Keratinocyte (primary cell): ENCODE measurements at regions not wholly inside any gene's neighbourhood (a gene's known extent, or its start where the extent isn't known, plus 50 kb on each side); places are given as distances from the start of the nearest gene placed in this dataset.
"Not testable (repeated sequence)": the region's sequence is repeated elsewhere in the genome, so short reads cannot be mapped to it uniquely, and the experiment has no call there.

Source experiments
- DNase-seq: peaks from one replicate; pipeline ENCODE4 v3.0.0-alpha.2; 2011; ENCODE audit warnings: low read depth, missing footprints, low spot score
- FAIRE-seq: peaks from 2 replicates; lab custom pipeline; 2011; peaks lifted over from hg19 to GRCh38; lab: Jason Lieb, UNC
- H2AFZ ChIP-seq: 2 replicates; pipeline ENCODE4 v1.6.0; 2012; ENCODE audit warnings: low read length, control low read depth, inconsistent platforms; ENCODE audit not compliant: control insufficient read depth
- H3K27ac ChIP-seq: 2 replicates; pipeline ENCODE4 v1.5.1; 2011; ENCODE audit warnings: low read length; ENCODE audit not compliant: control insufficient read depth, insufficient read depth
- H3K27me3 ChIP-seq: 3 replicates; pipeline ENCODE4 v1.6.0; 2011; ENCODE audit warnings: low read length; ENCODE audit not compliant: control insufficient read depth, insufficient read depth; ENCODE audit errors: extremely low read depth
- H3K36me3 ChIP-seq, 2 experiments: 2 replicates in 1 of 2; 3 replicates in 1 of 2; pipeline ENCODE4 v1.5.1; 2011; ENCODE audit warnings: low read length in 2 of 2, mild to moderate bottlenecking in 1 of 2; ENCODE audit not compliant: control insufficient read depth in 2 of 2, insufficient read depth in 2 of 2; ENCODE audit errors: extremely low read depth in 1 of 2
- H3K4me1 ChIP-seq: 3 replicates; pipeline ENCODE4 v1.5.1; 2011; ENCODE audit warnings: low read length; ENCODE audit not compliant: control insufficient read depth, insufficient read depth; ENCODE audit errors: extremely low read depth
- H3K4me2 ChIP-seq: 3 replicates; pipeline ENCODE4 v1.6.0; 2011; ENCODE audit warnings: low read depth, low read length; ENCODE audit not compliant: control insufficient read depth, insufficient read depth; ENCODE audit errors: extremely low read depth
- H3K4me3 ChIP-seq, 3 experiments: fragments of 200-600 bp in 1 of 3; sonication (generic) in 1 of 3; 2 replicates in 2 of 3; 3 replicates in 1 of 3; pipeline ENCODE4 v1.5.1; 2011 to 2016; ENCODE audit warnings: low read length in 3 of 3, mild to moderate bottlenecking in 3 of 3, control low read depth in 2 of 3, inconsistent platforms in 1 of 3, low read depth in 1 of 3, mixed read lengths in 1 of 3, mixed run types in 1 of 3, moderate library complexity in 1 of 3; ENCODE audit not compliant: control insufficient read depth in 2 of 3, insufficient read depth in 2 of 3; ENCODE audit errors: extremely low read depth in 1 of 3
- H3K79me2 ChIP-seq: 2 replicates; pipeline ENCODE4 v1.6.0; 2012; ENCODE audit warnings: low read length; ENCODE audit not compliant: control insufficient read depth, insufficient read depth
- H3K9ac ChIP-seq: 3 replicates; pipeline ENCODE4 v1.6.0; 2011; ENCODE audit warnings: low read length; ENCODE audit not compliant: control insufficient read depth, insufficient read depth; ENCODE audit errors: extremely low read depth
- H3K9me1 ChIP-seq: 3 replicates; pipeline ENCODE4 v1.6.0; 2011; ENCODE audit warnings: low read length; ENCODE audit not compliant: control insufficient read depth, insufficient read depth; ENCODE audit errors: extremely low read depth
- H3K9me3 ChIP-seq: 2 replicates; pipeline ENCODE4 v1.5.1; 2012; ENCODE audit warnings: low read depth, low read length; ENCODE audit not compliant: control insufficient read depth
- H4K20me1 ChIP-seq: 3 replicates; pipeline ENCODE4 v1.6.0; 2011; ENCODE audit warnings: low read length; ENCODE audit not compliant: control insufficient read depth, insufficient read depth; ENCODE audit errors: extremely low read depth
- EZH2 ChIP-seq: IDR thresholded peaks from one replicate; pipeline ENCODE4 v1.6.1; 2012; ENCODE audit warnings: inconsistent platforms, mild to moderate bottlenecking, low read length, moderate library complexity
- dilution Hi-C: fragments of 300-500 bp; cut with MboI; formaldehyde crosslinking; loops from one replicate; pipeline ENCODE4 v1.7.0; 2020; ENCODE audit warnings: low sequenced_read_pairs; ENCODE audit not compliant: extremely low pct_ligation_motif_present
- TF ChIP-seq, protein P1 (sequence below), 3 experiments: IDR thresholded peaks in 1 of 3; conservative IDR thresholded peaks in 1 of 3; optimal IDR thresholded peaks in 1 of 3; 2 replicates in 2 of 3; 3 replicates in 1 of 3; pipeline versions ENCODE3 to v1.5.1; 2011; ENCODE audit warnings: low read length in 3 of 3, mild to moderate bottlenecking in 3 of 3, moderate library complexity in 2 of 3, control low read depth in 1 of 3, inconsistent platforms in 1 of 3; ENCODE audit not compliant: insufficient read depth in 2 of 3; ENCODE audit errors: extremely low read depth in 1 of 3

- H3K4me3 ChIP-seq = no peak overlapping the region
- dilution Hi-C loops = no loop called here
- no peak overlapping the region for H2AFZ ChIP-seq
- H3K4me2 ChIP-seq = no peak overlapping the region
- H3K9me3 ChIP-seq = peaks cover 2% of the 10 kb centered on the region
- no peaks in the 10 kb centered on the region for H4K20me1 ChIP-seq
- H3K27ac ChIP-seq = no peak overlapping the region
- H3K27me3 ChIP-seq = no peaks in the 10 kb centered on the region
- DNase-seq (no peak), FAIRE-seq (no peak)
- no peak overlapping the region for H3K9ac ChIP-seq
- no peaks in the 10 kb centered on the region for H3K4me1 ChIP-seq
- H3K9me1 ChIP-seq = no peaks in the 10 kb centered on the region
- H3K36me3 ChIP-seq = no peaks in the 10 kb centered on the region
- TF ChIP-seq EZH2 = no peak
- TF ChIP-seq, protein P1, sequence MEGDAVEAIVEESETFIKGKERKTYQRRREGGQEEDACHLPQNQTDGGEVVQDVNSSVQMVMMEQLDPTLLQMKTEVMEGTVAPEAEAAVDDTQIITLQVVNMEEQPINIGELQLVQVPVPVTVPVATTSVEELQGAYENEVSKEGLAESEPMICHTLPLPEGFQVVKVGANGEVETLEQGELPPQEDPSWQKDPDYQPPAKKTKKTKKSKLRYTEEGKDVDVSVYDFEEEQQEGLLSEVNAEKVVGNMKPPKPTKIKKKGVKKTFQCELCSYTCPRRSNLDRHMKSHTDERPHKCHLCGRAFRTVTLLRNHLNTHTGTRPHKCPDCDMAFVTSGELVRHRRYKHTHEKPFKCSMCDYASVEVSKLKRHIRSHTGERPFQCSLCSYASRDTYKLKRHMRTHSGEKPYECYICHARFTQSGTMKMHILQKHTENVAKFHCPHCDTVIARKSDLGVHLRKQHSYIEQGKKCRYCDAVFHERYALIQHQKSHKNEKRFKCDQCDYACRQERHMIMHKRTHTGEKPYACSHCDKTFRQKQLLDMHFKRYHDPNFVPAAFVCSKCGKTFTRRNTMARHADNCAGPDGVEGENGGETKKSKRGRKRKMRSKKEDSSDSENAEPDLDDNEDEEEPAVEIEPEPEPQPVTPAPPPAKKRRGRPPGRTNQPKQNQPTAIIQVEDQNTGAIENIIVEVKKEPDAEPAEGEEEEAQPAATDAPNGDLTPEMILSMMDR (optimal IDR thresholded peaks at IDR 0.05 in 1 of 3, IDR thresholded peaks at IDR 0.05 in 1 of 3, conservative IDR thresholded peaks at IDR 0.05 in 1 of 3; ENCODE audit: extremely low read depth in 1 of 3, insufficient read depth in 2 of 3, low read length in 3 of 3) = no peak
- H3K79me2 ChIP-seq = no peaks in the 10 kb centered on the region
These were observed 353.9 kb upstream of the C1orf174 start for GRCh38 chr1:4253935-4254334.

GRCh38 chr1:4256351-4256750, 356.3 kb upstream of the C1orf174 start:
- H3K9ac ChIP-seq = no peak overlapping the region
- H3K4me2 ChIP-seq = no peak overlapping the region
- no peaks in the 10 kb centered on the region for H4K20me1 ChIP-seq
- H3K27me3 ChIP-seq = no peaks in the 10 kb centered on the region
- H3K4me1 ChIP-seq = no peaks in the 10 kb centered on the region
- H3K36me3 ChIP-seq = no peaks in the 10 kb centered on the region
- H3K9me3 ChIP-seq = peaks cover 2% of the 10 kb centered on the region
- no peaks in the 10 kb centered on the region for H3K9me1 ChIP-seq
- no peak for TF ChIP-seq EZH2
- H3K27ac ChIP-seq = no peak overlapping the region
- no peaks in the 10 kb centered on the region for H3K79me2 ChIP-seq
- dilution Hi-C loops = no loop called here
- H3K4me3 ChIP-seq = no peak overlapping the region
- DNase-seq (no peak), FAIRE-seq (no peak)
- no peak overlapping the region for H2AFZ ChIP-seq

DNA sequence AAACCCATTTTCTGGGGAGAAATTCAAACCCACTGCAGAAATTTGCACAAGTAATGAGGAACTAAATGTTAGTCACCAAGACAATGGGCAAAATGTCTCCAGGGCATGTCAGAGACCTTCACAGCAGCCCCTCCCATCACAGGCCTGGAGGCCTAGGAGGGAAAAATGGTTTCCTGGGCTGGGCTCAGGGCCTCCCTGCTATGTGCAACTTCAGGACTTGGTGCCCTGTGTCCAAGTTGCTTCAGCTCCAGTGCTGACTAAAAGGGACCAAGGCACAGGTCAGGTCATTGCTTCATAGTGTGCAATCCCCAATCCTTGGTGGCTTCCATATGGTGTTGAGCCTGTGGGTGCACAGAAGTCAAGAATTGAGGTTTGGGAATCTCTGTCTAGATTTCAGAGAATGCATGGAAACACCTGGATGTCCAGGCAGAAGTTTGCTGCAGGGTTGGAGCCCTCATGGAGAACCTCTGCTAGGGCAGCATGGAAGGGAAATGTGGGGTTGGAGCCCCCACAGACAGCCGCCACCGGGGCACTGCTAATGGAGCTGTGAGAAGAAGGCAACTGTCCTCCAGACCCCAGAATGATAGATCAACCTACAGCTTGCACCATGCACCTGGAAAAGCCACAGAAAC, 358.2 kb upstream of the C1orf174 start:
- H3K9ac ChIP-seq, dilution Hi-C loops, H3K27ac ChIP-seq, FAIRE-seq, H3K9me3 ChIP-seq, H3K79me2 ChIP-seq, H3K4me3 ChIP-seq, H4K20me1 ChIP-seq, H3K4me1 ChIP-seq, H3K27me3 ChIP-seq, H3K36me3 ChIP-seq, H2AFZ ChIP-seq, H3K4me2 ChIP-seq, DNase-seq, H3K9me1 ChIP-seq: not testable (repeated sequence)
